SK-MEL-5 (cell line): ENCODE measurements at regions not wholly inside any gene's neighbourhood (a gene's known extent, or its start where the extent isn't known, plus 50 kb on each side); places are given as distances from the start of the nearest gene placed in this dataset.

Experiments
- DNase-seq: peaks from one replicate; pipeline ENCODE4 v3.0.0-alpha.2; 2016; ENCODE audit warnings: low read depth, low spot score
- in situ Hi-C: cut with HindIII; loops from 2 replicates; pipeline ENCODE4 v1.10.0; 2016; ENCODE audit warnings: low sequenced_read_pairs, high pct_unique_total_duplicates, low pct_unique_long_range_greater_than_20kb

- no peak for DNase-seq
- in situ Hi-C loops = no loop called here
These were observed 82.1 kb upstream of the FLRT2 start for GRCh38 chr14:85447883-85448282.

GRCh38 chr14:85451421-85451820 is 78.5 kb upstream of the FLRT2 start:
- in situ Hi-C loops = no loop called here
- DNase-seq = no peak

GRCh38 chr14:85453401-85454225 is 76.3 kb upstream of the FLRT2 start:
- in situ Hi-C loops = no loop called here
- no peak for DNase-seq

- in situ Hi-C loops = no loop called here
- no peak for DNase-seq
These were observed 75.6 kb upstream of the FLRT2 start for GRCh38 chr14:85454226-85454813.

- DNase-seq = no peak
- in situ Hi-C loops = no loop called here
These were observed 70.5 kb upstream of the FLRT2 start for GRCh38 chr14:85459361-85460000.

GRCh38 chr14:85461432-85462133 is 68.4 kb upstream of the FLRT2 start:
- in situ Hi-C loops = no loop called here
- DNase-seq = no peak

GRCh38 chr14:85463512-85463911 is 66.4 kb upstream of the FLRT2 start:
- DNase-seq = no peak
- in situ Hi-C loops = no loop called here

GRCh38 chr14:85464135-85464895 is 65.6 kb upstream of the FLRT2 start:
- in situ Hi-C loops = no loop called here
- DNase-seq = no peak

GRCh38 chr14:85466678-85467077 is 63.3 kb upstream of the FLRT2 start:
- DNase-seq = no peak
- in situ Hi-C loops = no loop called here

- DNase-seq = no peak
- in situ Hi-C loops = no loop called here
These were observed 61.1 kb upstream of the FLRT2 start for GRCh38 chr14:85468816-85469215.

GRCh38 chr14:85471156-85471555 is 58.8 kb upstream of the FLRT2 start:
- in situ Hi-C loops = no loop called here
- no peak for DNase-seq

- DNase-seq = peak; percentile 10
These were observed 58.2 kb upstream of the FLRT2 start for GRCh38 chr14:85471744-85472143.

GRCh38 chr14:85474431-85474830 is 55.5 kb upstream of the FLRT2 start:
- in situ Hi-C loops = no loop called here
- DNase-seq = no peak

More at GRCh38 chr14:85471744-85472143, 58.2 kb upstream of the FLRT2 start:
- in situ Hi-C loops = no loop called here

GRCh38 chr14:85475113-85475512 is 54.8 kb upstream of the FLRT2 start:
- DNase-seq = no peak
- in situ Hi-C loops = no loop called here

GRCh38 chr14:85479306-85479705 is 50.6 kb upstream of the FLRT2 start:
- no peak for DNase-seq
- in situ Hi-C loops = no loop called here

GRCh38 chr14:85479771-85480170 is 50.2 kb upstream of the FLRT2 start:
- in situ Hi-C loops = no loop called here
- no peak for DNase-seq
